Neuronal stem cell (in vitro differentiated cells): ENCODE measurements at regions not wholly inside any gene's neighbourhood (a gene's known extent, or its start where the extent isn't known, plus 50 kb on each side); places are given as distances from the start of the nearest gene placed in this dataset.

Source experiments
- DNase-seq: peaks from one replicate; pipeline ENCODE4 v3.0.0-alpha.2; 2013; ENCODE audit warnings: low spot score
- H2AFZ ChIP-seq: one replicate; pipeline ENCODE4 v1.6.1; 2013; ENCODE audit warnings: mild to moderate bottlenecking, low read length, inconsistent platforms
- H2AK5ac ChIP-seq: 2 replicates; pipeline ENCODE4 v1.6.1; 2013; ENCODE audit warnings: low read depth, mild to moderate bottlenecking, inconsistent platforms, low read length, moderate library complexity, mixed read lengths
- H2BK120ac ChIP-seq: 2 replicates; pipeline ENCODE4 v1.6.1; 2013; ENCODE audit warnings: low read depth, mild to moderate bottlenecking, inconsistent platforms, low read length, moderate library complexity, mixed read lengths
- H2BK12ac ChIP-seq: one replicate; pipeline ENCODE4 v1.6.1; 2013; ENCODE audit warnings: low read length, inconsistent platforms
- H2BK15ac ChIP-seq: 2 replicates; pipeline ENCODE4 v1.6.1; 2013; ENCODE audit warnings: mild to moderate bottlenecking, low read length, inconsistent platforms, mixed read lengths
- H2BK5ac ChIP-seq: one replicate; pipeline ENCODE4 v1.6.1; 2013; ENCODE audit warnings: inconsistent platforms, mild to moderate bottlenecking, low read length, moderate library complexity
- H3K14ac ChIP-seq: one replicate; pipeline ENCODE4 v1.6.1; 2013; ENCODE audit warnings: low read length, inconsistent platforms
- H3K18ac ChIP-seq: 2 replicates; pipeline ENCODE4 v1.6.1; 2013; ENCODE audit warnings: low read length, inconsistent platforms
- H3K23ac ChIP-seq: 2 replicates; pipeline ENCODE4 v1.6.1; 2013; ENCODE audit warnings: low read depth, mild to moderate bottlenecking, mixed read lengths, low read length, inconsistent platforms; ENCODE audit not compliant: poor library complexity
- H3K27ac ChIP-seq: replicated peaks from 3 replicates; pipeline ENCODE4 v1.5.1; 2013; ENCODE audit warnings: low read length, inconsistent platforms
- H3K27me3 ChIP-seq, 3 experiments: 2 replicates each; pipeline ENCODE4 v1.6.1; 2013; ENCODE audit warnings: low read length in 3 of 3, mild to moderate bottlenecking in 2 of 3, inconsistent platforms in 1 of 3, low read depth in 1 of 3, mixed read lengths in 1 of 3, moderate library complexity in 1 of 3; ENCODE audit not compliant: control insufficient read depth in 3 of 3, insufficient read depth in 3 of 3
- H3K36me3 ChIP-seq, 2 donors: replicated peaks in 1 of 2; 2 replicates each; pipeline ENCODE4 v1.6.1; 2013; ENCODE audit warnings: low read length in 2 of 2; ENCODE audit not compliant: control insufficient read depth in 2 of 2, insufficient read depth in 2 of 2
- H3K4ac ChIP-seq: 2 replicates; pipeline ENCODE4 v1.6.1; 2013; ENCODE audit warnings: inconsistent platforms, mild to moderate bottlenecking, low read length, moderate library complexity
- H3K4me1 ChIP-seq, 2 donors: 1 replicate in 1 of 2; 2 replicates in 1 of 2; pipeline ENCODE4 v1.6.1; 2013; ENCODE audit warnings: low read length in 2 of 2, low read depth in 1 of 2; ENCODE audit not compliant: control insufficient read depth in 2 of 2, insufficient read depth in 1 of 2
- H3K4me2 ChIP-seq: one replicate; pipeline ENCODE4 v1.6.1; 2013; ENCODE audit warnings: mild to moderate bottlenecking, low read length, inconsistent platforms; ENCODE audit not compliant: insufficient read depth, poor library complexity, severe bottlenecking
- H3K4me3 ChIP-seq, 2 donors: 2 replicates each; pipeline ENCODE4 v1.5.1; 2013; ENCODE audit warnings: low read length in 2 of 2, mild to moderate bottlenecking in 2 of 2, inconsistent platforms in 1 of 2, moderate library complexity in 1 of 2
- H3K79me1 ChIP-seq: one replicate; pipeline ENCODE4 v1.6.1; 2013; ENCODE audit warnings: low read depth, mild to moderate bottlenecking, inconsistent platforms, low read length, moderate library complexity
- H3K9ac ChIP-seq: one replicate; pipeline ENCODE4 v1.6.1; 2013; ENCODE audit warnings: mild to moderate bottlenecking, low read depth, low read length, inconsistent platforms; ENCODE audit not compliant: poor library complexity
- H3K9me3 ChIP-seq, 2 donors: replicated peaks in 1 of 2; 2 replicates each; pipeline versions ENCODE3 to v1.6.1; 2013; ENCODE audit warnings: low read length in 2 of 2, mild to moderate bottlenecking in 2 of 2, inconsistent platforms in 1 of 2, low read depth in 1 of 2, mixed read lengths in 1 of 2, moderate library complexity in 1 of 2; ENCODE audit not compliant: control insufficient read depth in 2 of 2, insufficient read depth in 1 of 2
- H4K8ac ChIP-seq: one replicate; pipeline ENCODE4 v1.6.1; 2013; ENCODE audit warnings: low read depth, mild to moderate bottlenecking, inconsistent platforms, low read length, moderate library complexity
- H4K91ac ChIP-seq: one replicate; pipeline ENCODE4 v1.6.1; 2013; ENCODE audit warnings: low read length, low read depth, mild to moderate bottlenecking, inconsistent platforms; ENCODE audit not compliant: poor library complexity
- WGBS, 2 donors: extraction: QIAGEN DNeasy Blood & Tissue Kit; methylation state at CpG; one replicate each; pipeline ENCODE4 v1.1.7; 2013; ENCODE audit warnings: missing lambda C conversion rate in 2 of 2, mixed read lengths in 1 of 2; ENCODE audit not compliant: insufficient read length in 2 of 2, insufficient replicate concordance in 1 of 2; ENCODE audit errors: extremely low coverage in 2 of 2; 5-methylcytosine and 5-hydroxymethylcytosine counted together

- Histone ChIP-seq H3K4me1 (peaks cover 0 to 2% of the 10 kb centered on the region in 2 donors), H2AK5ac (no peak overlapping the region), H3K4me3 (no peak overlapping the region), H3K9ac (no peak overlapping the region), H2BK15ac (no peak overlapping the region), H3K79me1 (no peaks in the 10 kb centered on the region), H3K23ac (no peak overlapping the region), H3K27me3 (peaks cover 0 to 3% (median 0%) of the 10 kb centered on the region in 3 experiments), H3K4me2 (no peak overlapping the region), H2BK12ac (no peak overlapping the region), H3K14ac (no peak overlapping the region), H3K18ac (no peak overlapping the region), H3K27ac (no peak overlapping the region), H2AFZ (no peak overlapping the region), H2BK5ac (no peak overlapping the region), H2BK120ac (no peak overlapping the region), H4K8ac (no peak overlapping the region), H3K4ac (no peak overlapping the region), H3K9me3 (peaks cover 0 to 5% of the 10 kb centered on the region in 2 donors), H3K36me3 (no peaks in the 10 kb centered on the region), H4K91ac (no peak overlapping the region)
- no peak for DNase-seq
- no CpG with 5 or more reads among the region's 6 CpGs for WGBS, 2 donors
These were observed 263.9 kb downstream of the ICE1 start for GRCh38 chr5:5686356-5686755.

- Histone ChIP-seq H2AFZ (no peak overlapping the region), H3K4me2 (no peak overlapping the region), H3K14ac (no peak overlapping the region), H3K4ac (no peak overlapping the region), H3K27me3 (peaks cover 0 to 3% (median 0%) of the 10 kb centered on the region in 3 experiments), H3K9me3 (peaks cover 0 to 5% of the 10 kb centered on the region in 2 donors), H3K9ac (no peak overlapping the region), H3K4me3 (no peak overlapping the region), H3K23ac (no peak overlapping the region), H3K18ac (no peak overlapping the region), H3K79me1 (no peaks in the 10 kb centered on the region), H3K36me3 (no peaks in the 10 kb centered on the region), H2BK15ac (no peak overlapping the region), H2BK120ac (no peak overlapping the region), H4K8ac (no peak overlapping the region), H2BK12ac (no peak overlapping the region), H3K27ac (no peak overlapping the region), H2AK5ac (no peak overlapping the region), H2BK5ac (no peak overlapping the region), H4K91ac (no peak overlapping the region), H3K4me1 (peaks cover 0 to 2% of the 10 kb centered on the region in 2 donors)
- no CpG with 5 or more reads among the region's 3 CpGs for WGBS, 2 donors
- DNase-seq, result no peak
These were observed 263.3 kb downstream of the ICE1 start for GRCh38 chr5:5685737-5686136.

- H4K91ac ChIP-seq, result no peak overlapping the region
- H3K4me2 ChIP-seq, result no peak overlapping the region
- H3K4ac ChIP-seq, result no peak overlapping the region
- WGBS, 2 donors, result no CpG with 5 or more reads among the region's 2 CpGs
- peaks cover 0 to 2% of the 10 kb centered on the region in 2 donors for H3K4me1 ChIP-seq
- no peak overlapping the region for H3K18ac ChIP-seq
- H2BK120ac ChIP-seq, result no peak overlapping the region
- H3K9ac ChIP-seq, result no peak overlapping the region
- no peak overlapping the region for H2AK5ac ChIP-seq
- no peak overlapping the region for H3K23ac ChIP-seq
- no peak overlapping the region for H3K27ac ChIP-seq
- H2BK15ac ChIP-seq, result no peak overlapping the region
- no peaks in the 10 kb centered on the region for H3K27me3 ChIP-seq
- H3K36me3 ChIP-seq, result no peaks in the 10 kb centered on the region
- peaks cover 0 to 5% of the 10 kb centered on the region in 2 donors for H3K9me3 ChIP-seq
- H3K4me3 ChIP-seq, result no peak overlapping the region
- no peak overlapping the region for H4K8ac ChIP-seq
- no peaks in the 10 kb centered on the region for H3K79me1 ChIP-seq
- H3K14ac ChIP-seq, result no peak overlapping the region
- no peak overlapping the region for H2AFZ ChIP-seq
- H2BK12ac ChIP-seq, result no peak overlapping the region
- no peak overlapping the region for H2BK5ac ChIP-seq
- DNase-seq, result no peak
These were observed 260.7 kb downstream of the ICE1 start for GRCh38 chr5:5683174-5683573.

GRCh38 chr5:5678909-5679308 lies 256.4 kb downstream of the ICE1 start:
- Histone ChIP-seq H3K27ac (no peak overlapping the region), H4K8ac (no peak overlapping the region), H3K9ac (no peak overlapping the region), H3K4me2 (no peak overlapping the region), H2AFZ (no peak overlapping the region), H3K4me3 (no peak overlapping the region), H3K14ac (no peak overlapping the region), H3K4ac (no peak overlapping the region), H3K23ac (no peak overlapping the region), H3K27me3 (no peaks in the 10 kb centered on the region), H2BK15ac (no peak overlapping the region), H4K91ac (no peak overlapping the region), H2AK5ac (no peak overlapping the region), H2BK12ac (no peak overlapping the region), H3K18ac (no peak overlapping the region), H3K9me3 (peaks cover 0 to 5% of the 10 kb centered on the region in 2 donors), H3K79me1 (no peaks in the 10 kb centered on the region), H3K36me3 (no peaks in the 10 kb centered on the region), H2BK120ac (no peak overlapping the region), H3K4me1 (peaks cover 0 to 1% of the 10 kb centered on the region in 2 donors), H2BK5ac (no peak overlapping the region)
- no peak for DNase-seq
- no CpG with 5 or more reads among the region's 4 CpGs for WGBS, 2 donors
